ENCODE measurements at regions not wholly inside any gene's neighbourhood (a gene's known extent, or its start where the extent isn't known, plus 50 kb on each side); places are given as distances from the start of the nearest gene placed in this dataset.

GRCh38 chr10:109593682-109594081 is 329.6 kb downstream of the XPNPEP1 start:
- Histone ChIP-seq H2AFZ (ENCODE audit: low read length) (no peak overlapping the region), H3F3A (ENCODE audit: insufficient read depth, low read length) (no peaks in the 10 kb centered on the region), H3K4me2 (ENCODE audit: low read length) (no peak overlapping the region), H3K27me3 (ENCODE audit: insufficient read depth, low read length) (no peaks in the 10 kb centered on the region), H4K20me1 (ENCODE audit: insufficient read depth, low read length) (no peaks in the 10 kb centered on the region), H3K4me1 (ENCODE audit: insufficient read depth, low read length, severe bottlenecking) (no peaks in the 10 kb centered on the region), H3K4me3 (ENCODE audit: low read depth, low read length, poor library complexity, severe bottlenecking) (no peak overlapping the region), H3K79me2 (ENCODE audit: insufficient read depth, low read length) (no peaks in the 10 kb centered on the region), H3K9me2 (ENCODE audit: low read depth, low read length) (no peaks in the 10 kb centered on the region), H3K9ac (ENCODE audit: low read length) (no peak overlapping the region), H3K27ac (ENCODE audit: low read depth, low read length, poor library complexity, severe bottlenecking) (no peak overlapping the region), H3K9me3 (ENCODE audit: low read length) (no peaks in the 10 kb centered on the region), H3K36me3 (ENCODE audit: insufficient read depth, low read length) (no peaks in the 10 kb centered on the region)
- TF ChIP-seq CTCF (IDR thresholded peaks at IDR 0.05; ENCODE audit: low read length) = no peak
- TF ChIP-seq EZH2 (IDR thresholded peaks at IDR 0.05; ENCODE audit: borderline replicate concordance, low read length) = no peak

- no peak overlapping the region for H3K4me3 ChIP-seq (ENCODE audit: low read depth, low read length, poor library complexity, severe bottlenecking)
- H3K27me3 ChIP-seq (ENCODE audit: insufficient read depth, low read length) = no peaks in the 10 kb centered on the region
These were observed 330.9 kb downstream of the XPNPEP1 start for GRCh38 chr10:109592391-109592790.

GRCh38 chr10:109591601-109592000 is 331.7 kb downstream of the XPNPEP1 start:
- Histone ChIP-seq H3K4me1 (ENCODE audit: insufficient read depth, low read length, severe bottlenecking) (no peaks in the 10 kb centered on the region), H3F3A (ENCODE audit: insufficient read depth, low read length) (no peaks in the 10 kb centered on the region), H3K27me3 (ENCODE audit: insufficient read depth, low read length) (no peaks in the 10 kb centered on the region), H3K79me2 (ENCODE audit: insufficient read depth, low read length) (no peaks in the 10 kb centered on the region), H3K9me3 (ENCODE audit: low read length) (no peaks in the 10 kb centered on the region), H3K4me3 (ENCODE audit: low read depth, low read length, poor library complexity, severe bottlenecking) (no peak overlapping the region), H3K9ac (ENCODE audit: low read length) (no peak overlapping the region), H3K4me2 (ENCODE audit: low read length) (no peak overlapping the region), H3K36me3 (ENCODE audit: insufficient read depth, low read length) (no peaks in the 10 kb centered on the region), H3K9me2 (ENCODE audit: low read depth, low read length) (no peaks in the 10 kb centered on the region), H4K20me1 (ENCODE audit: insufficient read depth, low read length) (no peaks in the 10 kb centered on the region), H2AFZ (ENCODE audit: low read length) (no peak overlapping the region), H3K27ac (ENCODE audit: low read depth, low read length, poor library complexity, severe bottlenecking) (no peak overlapping the region)
- TF ChIP-seq CTCF (IDR thresholded peaks at IDR 0.05; ENCODE audit: low read length) (no peak), EZH2 (IDR thresholded peaks at IDR 0.05; ENCODE audit: borderline replicate concordance, low read length) (no peak)

More at GRCh38 chr10:109592391-109592790, 330.9 kb downstream of the XPNPEP1 start:
- Histone ChIP-seq H4K20me1 (ENCODE audit: insufficient read depth, low read length) (no peaks in the 10 kb centered on the region), H3K27ac (ENCODE audit: low read depth, low read length, poor library complexity, severe bottlenecking) (no peak overlapping the region), H3K4me2 (ENCODE audit: low read length) (no peak overlapping the region), H3K79me2 (ENCODE audit: insufficient read depth, low read length) (no peaks in the 10 kb centered on the region), H3K4me1 (ENCODE audit: insufficient read depth, low read length, severe bottlenecking) (no peaks in the 10 kb centered on the region), H2AFZ (ENCODE audit: low read length) (no peak overlapping the region), H3K9ac (ENCODE audit: low read length) (no peak overlapping the region), H3K9me2 (ENCODE audit: low read depth, low read length) (no peaks in the 10 kb centered on the region), H3F3A (ENCODE audit: insufficient read depth, low read length) (no peaks in the 10 kb centered on the region), H3K36me3 (ENCODE audit: insufficient read depth, low read length) (no peaks in the 10 kb centered on the region), H3K9me3 (ENCODE audit: low read length) (no peaks in the 10 kb centered on the region)
- no peak for TF ChIP-seq CTCF (IDR thresholded peaks at IDR 0.05; ENCODE audit: low read length)
- TF ChIP-seq EZH2 (IDR thresholded peaks at IDR 0.05; ENCODE audit: borderline replicate concordance, low read length) = no peak

All from OCI-LY1 (cell line).